G401 (cell line): ENCODE measurements at regions not wholly inside any gene's neighbourhood (a gene's known extent, or its start where the extent isn't known, plus 50 kb on each side); places are given as distances from the start of the nearest gene placed in this dataset.

Experiments used
- DNase-seq: peaks from one replicate; pipeline ENCODE4 v3.0.0-alpha.2; 2015; ENCODE audit warnings: low spot score
- in situ Hi-C: cut with HindIII; loops from 2 replicates; pipeline ENCODE4 v1.10.0; 2016; ENCODE audit warnings: low sequenced_read_pairs, mixed read lengths

DNA sequence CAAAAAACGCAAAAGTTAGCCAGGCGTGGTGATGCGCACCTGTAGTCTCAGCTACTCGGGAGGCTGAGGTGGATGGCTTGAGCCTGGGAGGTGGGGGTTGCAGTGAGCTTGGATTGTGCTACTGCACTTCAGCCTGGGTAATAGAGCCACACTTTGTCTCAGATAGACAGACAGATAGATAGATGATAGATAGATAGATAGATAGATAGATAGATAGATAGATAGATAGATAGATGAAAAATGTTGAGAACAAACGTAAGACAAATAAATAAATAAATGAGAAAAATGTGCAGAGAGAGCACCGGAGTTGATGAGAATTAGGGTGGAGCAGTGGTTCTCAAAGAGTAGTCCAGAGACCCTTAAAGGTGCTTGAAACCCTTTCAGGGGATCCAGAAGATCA lies 58.4 kb upstream of the ARL8B start:
- in situ Hi-C loops: no loop called here
- DNase-seq: no peak

DNA sequence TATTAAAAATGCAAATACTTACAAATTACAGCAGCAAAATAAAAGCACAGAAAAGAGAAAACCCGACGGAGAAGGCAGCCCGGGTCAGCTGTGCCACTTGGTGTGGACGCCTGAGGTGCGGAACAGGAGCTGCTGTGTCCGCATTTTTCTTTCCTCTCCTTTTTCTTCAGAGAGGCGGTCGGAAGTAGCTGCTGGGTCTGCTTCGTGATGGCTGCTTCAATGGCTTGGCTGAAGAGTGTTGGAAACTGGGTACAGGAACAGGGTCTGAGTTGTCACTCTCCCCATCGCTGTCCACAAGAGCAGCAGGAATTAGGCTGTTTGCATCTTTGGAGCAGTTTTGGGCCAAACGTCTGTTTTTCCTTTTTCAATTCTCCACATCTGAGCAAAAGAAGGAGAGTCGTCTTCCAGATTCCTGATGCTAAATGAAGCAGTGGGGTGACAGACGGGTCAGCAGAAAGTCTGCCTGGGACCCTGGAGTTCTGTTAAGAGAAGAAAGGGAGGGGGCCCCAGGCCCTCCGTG lies 53.5 kb upstream of the ARL8B start:
- no peak for DNase-seq
- in situ Hi-C loops: no loop called here

DNA sequence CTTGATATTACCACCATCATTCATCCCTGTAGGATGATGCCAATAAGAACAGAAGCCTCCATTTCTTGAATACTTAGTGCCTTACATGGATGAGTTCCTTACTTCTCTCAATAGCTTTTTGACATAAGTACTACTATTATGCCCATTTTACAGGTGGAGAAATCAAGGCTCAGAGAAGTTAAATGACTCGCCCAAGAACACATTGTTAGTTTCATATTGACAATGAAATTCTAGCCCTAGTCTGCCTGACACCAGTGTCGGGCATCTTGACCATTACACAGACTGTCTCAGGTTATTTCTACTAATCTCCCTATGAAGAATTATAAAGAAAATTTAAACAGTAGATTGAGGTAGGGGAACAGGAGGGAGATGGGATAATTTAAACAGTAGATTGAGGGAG lies 52.5 kb upstream of the ARL8B start:
- in situ Hi-C loops: loop anchor here (10.0 kb wide), 1 partner anchor 335 kb away; no protein-coding TSS in a partner anchor
- DNase-seq: no peak

DNA sequence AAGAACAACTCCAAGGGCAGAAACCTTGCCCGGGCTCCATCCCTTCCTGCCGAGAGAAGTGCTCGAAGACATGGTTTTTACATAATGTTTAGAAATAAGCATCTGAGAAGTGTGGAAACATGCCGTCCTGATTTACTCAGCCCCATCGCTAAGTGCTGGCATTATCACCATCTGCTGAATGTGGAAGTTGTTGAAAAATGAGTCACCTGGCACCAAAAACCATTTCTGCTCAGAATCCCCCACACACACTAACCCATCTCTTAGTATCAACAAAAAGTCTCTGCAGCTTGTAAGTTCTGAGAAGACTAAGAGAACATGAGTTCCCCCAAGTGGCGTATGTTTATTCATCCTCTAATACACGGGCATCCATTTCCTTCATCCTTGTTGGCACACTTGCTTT lies 51.0 kb upstream of the ARL8B start:
- in situ Hi-C loops: loop anchor here (10.0 kb wide), 1 partner anchor 336 kb away; no protein-coding TSS in a partner anchor
- DNase-seq: no peak

DNA sequence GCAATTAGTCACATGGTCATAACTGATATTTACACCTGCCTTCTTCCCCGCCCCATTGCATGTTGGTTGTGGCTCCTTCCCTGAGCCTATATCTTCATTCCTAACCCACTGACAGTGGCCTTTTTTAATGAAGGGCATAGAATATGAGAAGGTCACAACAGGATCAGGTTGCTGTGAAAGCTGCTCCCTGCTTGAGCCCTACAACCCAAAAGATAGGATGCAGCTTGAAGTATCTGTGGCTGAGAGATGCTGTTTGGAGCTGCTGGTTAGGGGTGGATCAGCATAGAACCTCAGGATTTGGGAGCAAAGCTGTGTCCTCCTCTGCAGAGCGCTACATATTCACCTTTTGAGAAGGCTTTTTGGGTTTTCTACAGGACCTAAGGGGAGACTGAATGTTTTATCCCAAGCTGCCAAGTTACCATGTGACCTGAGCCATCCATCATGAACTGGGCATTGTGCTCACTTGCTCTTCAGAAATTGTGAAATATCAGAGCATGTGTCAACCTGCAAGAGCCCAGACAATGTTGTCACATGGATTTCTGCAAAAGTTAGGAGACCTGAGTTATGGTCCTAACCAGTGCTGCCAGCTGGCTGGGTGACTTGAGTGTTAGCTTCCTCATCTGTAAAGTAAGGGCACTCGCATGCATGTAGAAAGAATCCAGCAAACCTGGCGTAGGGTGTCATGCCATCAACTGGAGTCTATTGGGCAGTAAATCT lies 49.8 kb upstream of the ARL8B start:
- in situ Hi-C loops: loop anchor here (10.0 kb wide), 1 partner anchor 337 kb away; no protein-coding TSS in a partner anchor
- DNase-seq: no peak
